Neural cell (in vitro differentiated cells): ENCODE measurements at regions not wholly inside any gene's neighbourhood (a gene's known extent, or its start where the extent isn't known, plus 50 kb on each side); places are given as distances from the start of the nearest gene placed in this dataset.

Source experiments
- H2AFZ ChIP-seq: fragments of 200-600, 300-800 bp; sonication (generic), shearing (Covaris generic); 2 replicates; pipeline ENCODE4 v1.6.0; 2014; ENCODE audit warnings: low read depth, mild to moderate bottlenecking, antibody characterized with exemption, low read length, moderate library complexity
- H3F3A ChIP-seq: fragments of 200-600 bp; shearing (Covaris generic); 2 replicates; pipeline ENCODE4 v1.6.1; 2016; ENCODE audit warnings: mild to moderate bottlenecking, moderate library complexity, mixed read lengths, antibody characterized with exemption, low read length; ENCODE audit not compliant: insufficient read depth, poor library complexity, severe bottlenecking
- H3K27ac ChIP-seq: fragments of 200-600, 300-800 bp; sonication (generic), shearing (Covaris generic); 2 replicates; pipeline ENCODE4 v1.5.1; 2014; ENCODE audit warnings: mild to moderate bottlenecking, low read length, moderate library complexity
- H3K27me3 ChIP-seq: fragments of 300-800, 200-600 bp; sonication (generic), shearing (Covaris generic); 2 replicates; pipeline ENCODE4 v1.6.0; 2014; ENCODE audit warnings: mild to moderate bottlenecking, low read depth, low read length, moderate library complexity; ENCODE audit not compliant: insufficient read depth
- H3K36me3 ChIP-seq: fragments of 300-800, 200-600 bp; sonication (generic), shearing (Covaris generic); 2 replicates; pipeline ENCODE4 v1.5.1; 2014; ENCODE audit warnings: mild to moderate bottlenecking, antibody characterized with exemption, low read length, moderate library complexity; ENCODE audit not compliant: insufficient read depth
- H3K4me2 ChIP-seq: fragments of 300-800, 200-600 bp; sonication (generic), shearing (Covaris generic); 2 replicates; pipeline ENCODE4 v1.6.0; 2014; ENCODE audit warnings: mild to moderate bottlenecking, low read length
- H3K4me3 ChIP-seq: fragments of 300-800, 200-600 bp; sonication (generic), shearing (Covaris generic); 2 replicates; pipeline ENCODE4 v1.5.1; 2014; ENCODE audit warnings: mild to moderate bottlenecking, low read length, moderate library complexity
- H3K79me2 ChIP-seq: fragments of 200-600 bp; shearing (Covaris generic); replicated peaks from 2 replicates; pipeline ENCODE4 v1.6.0; 2014; ENCODE audit warnings: mild to moderate bottlenecking, low read length, moderate library complexity; ENCODE audit not compliant: insufficient read depth
- H3K9ac ChIP-seq: fragments of 300-800, 200-600 bp; sonication (generic), shearing (Covaris generic); 2 replicates; pipeline ENCODE4 v1.6.1; 2016; ENCODE audit warnings: mild to moderate bottlenecking, low read length, mixed read lengths
- H3K9me2 ChIP-seq: fragments of 200-600 bp; shearing (Covaris generic); 2 replicates; pipeline ENCODE4 v1.6.1; 2016; ENCODE audit warnings: mild to moderate bottlenecking, low read length, mixed read lengths; ENCODE audit not compliant: insufficient read depth
- H3K9me3 ChIP-seq: fragments of 200-600, 300-800 bp; sonication (generic), shearing (Covaris generic); 2 replicates; pipeline ENCODE4 v1.6.1; 2016; ENCODE audit warnings: mild to moderate bottlenecking, mixed run types, low read length, moderate library complexity, mixed read lengths
- H4K20me1 ChIP-seq: fragments of 200-600 bp; shearing (Covaris generic); 2 replicates; pipeline ENCODE4 v1.6.1; 2016; ENCODE audit warnings: mild to moderate bottlenecking, mixed run types; ENCODE audit not compliant: insufficient read depth
- EP300 ChIP-seq: fragments of 450-650 bp; conservative IDR thresholded peaks from 2 replicates; pipeline ENCODE4 v1.6.1; 2014; ENCODE audit warnings: antibody characterized with exemption, mild to moderate bottlenecking, moderate library complexity; ENCODE audit not compliant: poor library complexity, severe bottlenecking
- EZH2 ChIP-seq: fragments of 200-600, 300-800 bp; shearing (Covaris generic), sonication (generic); IDR thresholded peaks from 2 replicates; pipeline ENCODE4 v1.6.1; 2014; ENCODE audit warnings: antibody characterized with exemption, low read length, borderline replicate concordance, mild to moderate bottlenecking; ENCODE audit not compliant: insufficient read depth, poor library complexity, severe bottlenecking
- MXI1 ChIP-seq: fragments of 450-650 bp; conservative IDR thresholded peaks from 2 replicates; pipeline ENCODE4 v1.6.1; 2014; ENCODE audit warnings: antibody characterized with exemption, mild to moderate bottlenecking; ENCODE audit not compliant: poor library complexity, severe bottlenecking
- POLR2AphosphoS5 ChIP-seq: IDR thresholded peaks from 2 replicates; pipeline ENCODE4 v1.6.1; 2012
- RAD21 ChIP-seq: fragments of 450-650 bp; conservative IDR thresholded peaks from 2 replicates; pipeline ENCODE4 v1.6.1; 2014; ENCODE audit warnings: antibody characterized with exemption, mild to moderate bottlenecking, moderate library complexity
- SMC3 ChIP-seq: fragments of 450-650 bp; conservative IDR thresholded peaks from 2 replicates; pipeline ENCODE4 v1.6.1; 2014; ENCODE audit warnings: antibody characterized with exemption, mild to moderate bottlenecking, moderate library complexity; ENCODE audit not compliant: poor library complexity
- TAF1 ChIP-seq: IDR thresholded peaks from 2 replicates; pipeline ENCODE4 v1.6.1; 2012; ENCODE audit warnings: low read depth
- TF ChIP-seq, protein P1 (sequence below): fragments of 450-650 bp; IDR thresholded peaks from 2 replicates; pipeline ENCODE4 v1.5.1; 2014; ENCODE audit warnings: antibody characterized with exemption, mild to moderate bottlenecking, moderate library complexity; ENCODE audit not compliant: poor library complexity, severe bottlenecking
- TF ChIP-seq, protein P2 (sequence below): IDR thresholded peaks from 2 replicates; pipeline ENCODE4 v1.6.1; 2012; ENCODE audit warnings: borderline replicate concordance

DNA sequence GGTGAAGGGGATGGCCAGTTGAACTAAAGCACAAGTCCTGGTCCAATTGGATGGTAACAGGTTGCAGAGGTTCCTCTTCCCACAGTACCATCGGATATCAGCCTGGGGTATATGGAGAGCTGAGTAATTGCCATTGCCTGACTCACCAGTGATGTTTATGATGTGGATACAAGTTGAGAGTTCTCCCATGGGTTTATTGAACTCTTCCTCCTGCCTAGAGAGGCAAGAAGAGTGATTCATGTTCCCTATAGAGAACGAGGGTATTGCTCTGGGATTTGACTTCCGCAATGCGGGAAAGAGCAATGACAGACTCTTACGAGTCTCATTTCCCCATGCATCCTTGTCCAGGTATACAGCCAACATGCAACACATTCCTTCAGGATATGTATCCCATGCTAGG lies 111.3 kb upstream of the PCDH9 start:
- H3K4me2 ChIP-seq: no peak overlapping the region
- TF ChIP-seq, protein P1, sequence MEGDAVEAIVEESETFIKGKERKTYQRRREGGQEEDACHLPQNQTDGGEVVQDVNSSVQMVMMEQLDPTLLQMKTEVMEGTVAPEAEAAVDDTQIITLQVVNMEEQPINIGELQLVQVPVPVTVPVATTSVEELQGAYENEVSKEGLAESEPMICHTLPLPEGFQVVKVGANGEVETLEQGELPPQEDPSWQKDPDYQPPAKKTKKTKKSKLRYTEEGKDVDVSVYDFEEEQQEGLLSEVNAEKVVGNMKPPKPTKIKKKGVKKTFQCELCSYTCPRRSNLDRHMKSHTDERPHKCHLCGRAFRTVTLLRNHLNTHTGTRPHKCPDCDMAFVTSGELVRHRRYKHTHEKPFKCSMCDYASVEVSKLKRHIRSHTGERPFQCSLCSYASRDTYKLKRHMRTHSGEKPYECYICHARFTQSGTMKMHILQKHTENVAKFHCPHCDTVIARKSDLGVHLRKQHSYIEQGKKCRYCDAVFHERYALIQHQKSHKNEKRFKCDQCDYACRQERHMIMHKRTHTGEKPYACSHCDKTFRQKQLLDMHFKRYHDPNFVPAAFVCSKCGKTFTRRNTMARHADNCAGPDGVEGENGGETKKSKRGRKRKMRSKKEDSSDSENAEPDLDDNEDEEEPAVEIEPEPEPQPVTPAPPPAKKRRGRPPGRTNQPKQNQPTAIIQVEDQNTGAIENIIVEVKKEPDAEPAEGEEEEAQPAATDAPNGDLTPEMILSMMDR: no peak
- TF ChIP-seq SMC3: no peak

DNA sequence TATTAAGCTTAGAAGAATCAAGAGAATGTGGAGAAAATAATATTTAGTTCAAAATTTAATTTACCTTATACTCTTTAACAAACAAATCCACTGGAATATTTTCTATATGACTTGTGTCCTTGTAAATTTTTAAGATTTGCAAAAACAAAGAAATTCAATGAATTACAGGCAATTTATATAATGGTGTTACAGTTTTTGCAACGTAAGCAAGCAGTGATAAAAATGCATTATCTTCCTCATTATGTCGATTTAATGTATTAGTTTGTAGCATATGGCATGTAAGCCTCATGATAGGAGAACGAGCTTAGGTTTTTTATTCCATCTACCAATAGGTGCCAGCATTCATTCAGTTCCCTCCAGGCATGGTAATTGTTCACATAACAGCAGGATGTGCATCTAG lies 100.0 kb upstream of the PCDH9 start:
- Histone ChIP-seq H3F3A (no peaks in the 10 kb centered on the region), H3K4me2 (no peak overlapping the region), H3K27me3 (no peaks in the 10 kb centered on the region), H3K9me2 (no peaks in the 10 kb centered on the region), H3K79me2 (no peaks in the 10 kb centered on the region), H2AFZ (no peak overlapping the region), H3K27ac (no peak overlapping the region), H3K4me3 (no peak overlapping the region), H4K20me1 (no peaks in the 10 kb centered on the region), H3K9ac (no peak overlapping the region), H3K36me3 (no peaks in the 10 kb centered on the region), H3K9me3 (no peaks in the 10 kb centered on the region)
- no peak for TF ChIP-seq POLR2AphosphoS5
- TF ChIP-seq, protein P2, sequence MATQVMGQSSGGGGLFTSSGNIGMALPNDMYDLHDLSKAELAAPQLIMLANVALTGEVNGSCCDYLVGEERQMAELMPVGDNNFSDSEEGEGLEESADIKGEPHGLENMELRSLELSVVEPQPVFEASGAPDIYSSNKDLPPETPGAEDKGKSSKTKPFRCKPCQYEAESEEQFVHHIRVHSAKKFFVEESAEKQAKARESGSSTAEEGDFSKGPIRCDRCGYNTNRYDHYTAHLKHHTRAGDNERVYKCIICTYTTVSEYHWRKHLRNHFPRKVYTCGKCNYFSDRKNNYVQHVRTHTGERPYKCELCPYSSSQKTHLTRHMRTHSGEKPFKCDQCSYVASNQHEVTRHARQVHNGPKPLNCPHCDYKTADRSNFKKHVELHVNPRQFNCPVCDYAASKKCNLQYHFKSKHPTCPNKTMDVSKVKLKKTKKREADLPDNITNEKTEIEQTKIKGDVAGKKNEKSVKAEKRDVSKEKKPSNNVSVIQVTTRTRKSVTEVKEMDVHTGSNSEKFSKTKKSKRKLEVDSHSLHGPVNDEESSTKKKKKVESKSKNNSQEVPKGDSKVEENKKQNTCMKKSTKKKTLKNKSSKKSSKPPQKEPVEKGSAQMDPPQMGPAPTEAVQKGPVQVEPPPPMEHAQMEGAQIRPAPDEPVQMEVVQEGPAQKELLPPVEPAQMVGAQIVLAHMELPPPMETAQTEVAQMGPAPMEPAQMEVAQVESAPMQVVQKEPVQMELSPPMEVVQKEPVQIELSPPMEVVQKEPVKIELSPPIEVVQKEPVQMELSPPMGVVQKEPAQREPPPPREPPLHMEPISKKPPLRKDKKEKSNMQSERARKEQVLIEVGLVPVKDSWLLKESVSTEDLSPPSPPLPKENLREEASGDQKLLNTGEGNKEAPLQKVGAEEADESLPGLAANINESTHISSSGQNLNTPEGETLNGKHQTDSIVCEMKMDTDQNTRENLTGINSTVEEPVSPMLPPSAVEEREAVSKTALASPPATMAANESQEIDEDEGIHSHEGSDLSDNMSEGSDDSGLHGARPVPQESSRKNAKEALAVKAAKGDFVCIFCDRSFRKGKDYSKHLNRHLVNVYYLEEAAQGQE: no peak
- TF ChIP-seq EZH2: no peak
- TF ChIP-seq RAD21: no peak
- TF ChIP-seq, protein P1: no peak
- TF ChIP-seq SMC3: no peak
- no peak for TF ChIP-seq TAF1
- no peak for TF ChIP-seq MXI1
- no peak for TF ChIP-seq EP300

More for the DNA sequence above, 111.3 kb upstream of the PCDH9 start:
- Histone ChIP-seq H3K9ac (no peak overlapping the region), H3K36me3 (no peaks in the 10 kb centered on the region), H3K27ac (no peak overlapping the region), H3F3A (no peaks in the 10 kb centered on the region), H3K9me2 (no peaks in the 10 kb centered on the region), H3K79me2 (no peaks in the 10 kb centered on the region), H3K27me3 (no peaks in the 10 kb centered on the region), H4K20me1 (no peaks in the 10 kb centered on the region), H3K4me3 (no peak overlapping the region), H2AFZ (no peak overlapping the region), H3K9me3 (no peaks in the 10 kb centered on the region)
